Stomach (tissue), 8 donors: ENCODE measurements at regions not wholly inside any gene's neighbourhood (a gene's known extent, or its start where the extent isn't known, plus 50 kb on each side); places are given as distances from the start of the nearest gene placed in this dataset.

Experiments used
- DNase-seq, 2 donors: peaks; one replicate each; pipeline versions ENCODE4 v3.0.0 to v3.0.0-alpha.2; 2013 to 2019
- H3K27ac ChIP-seq, 5 donors: fragments of 200-600 bp in 4 of 5; sonication (generic) in 4 of 5; one replicate each; pipeline ENCODE4 v1.5.1; 2013 to 2019; ENCODE audit warnings: mild to moderate bottlenecking in 1 of 5, moderate library complexity in 1 of 5
- H3K27me3 ChIP-seq, 3 donors: fragments of 200-600 bp; sonication (generic); one replicate each; pipeline ENCODE4 v1.5.1; 2017 to 2019; ENCODE audit warnings: mixed run types in 1 of 3
- H3K36me3 ChIP-seq, 4 donors: fragments of 200-600 bp; sonication (generic); 1 replicate in 3 of 4; 2 replicates in 1 of 4; pipeline ENCODE4 v1.5.1; 2016 to 2019
- H3K4me1 ChIP-seq, 4 donors: fragments of 200-600 bp; sonication (generic); one replicate each; pipeline ENCODE4 v1.5.1; 2016 to 2019
- H3K4me3 ChIP-seq, 4 donors: fragments of 200-600 bp; sonication (generic) in 3 of 4; one replicate each; pipeline ENCODE4 v1.5.1; 2016 to 2019; ENCODE audit warnings: mild to moderate bottlenecking in 1 of 4
- H3K9me3 ChIP-seq, 4 donors: fragments of 200-600 bp; sonication (generic); one replicate each; pipeline ENCODE4 v1.5.1; 2016 to 2019
- CTCF ChIP-seq, 7 experiments: fragments of 450-650 bp in 4 of 7; fragments of 200-600 bp in 3 of 7; sonication (generic) in 3 of 7; IDR thresholded peaks; one replicate each; pipeline ENCODE4 v1.5.1; 2016 to 2019; ENCODE audit warnings: antibody characterized with exemption in 7 of 7, control low read depth in 2 of 7, mild to moderate bottlenecking in 1 of 7
- EP300 ChIP-seq: sonication (generic); formaldehyde crosslinking; IDR thresholded peaks from one replicate; pipeline ENCODE4 v1.6.1; 2017; ENCODE audit warnings: antibody characterized with exemption
- POLR2A ChIP-seq, 4 donors: fragments of 450-650 bp; IDR thresholded peaks; one replicate each; pipeline ENCODE4 v1.6.1; 2016; ENCODE audit warnings: antibody characterized with exemption in 4 of 4, control low read depth in 2 of 4, mild to moderate bottlenecking in 1 of 4, moderate library complexity in 1 of 4
- POLR2AphosphoS5 ChIP-seq, 3 donors: sonication (generic); formaldehyde crosslinking; IDR thresholded peaks; one replicate each; pipeline ENCODE4 v1.6.1; 2016; ENCODE audit warnings: antibody characterized with exemption in 3 of 3
- WGBS, 5 donors: extraction: QIAGEN DNeasy Blood & Tissue Kit in 3 of 5; methylation state at CpG; one replicate each; pipeline versions ENCODE4 v1.1.5 to v1.1.7; 2013 to 2018; 5-methylcytosine and 5-hydroxymethylcytosine counted together
- intact Hi-C: fragments of 100-400 bp; cut with DNase I; formaldehyde crosslinking; loops from one replicate; pipeline ENCODE4 v1.15.1; 2023; ENCODE audit warnings: low total_unique reads
- donor health status: healthy with polysubstance abuse.
- donor health status: Bipolar disorder and iron deficiency.
- donor health status: healthy.

GRCh38 chr12:91401190-91401589 is 218.6 kb upstream of the DCN start:
- intact Hi-C loops, result no loop called here
- Histone ChIP-seq H3K4me1 (no peaks in the 10 kb centered on the region), H3K27ac (no peak overlapping the region), H3K9me3 (no peaks in the 10 kb centered on the region), H3K27me3 (no peaks in the 10 kb centered on the region), H3K4me3 (no peak overlapping the region), H3K36me3 (no peaks in the 10 kb centered on the region)
- no peak for DNase-seq
- TF ChIP-seq EP300 (no peak), POLR2A (IDR thresholded peaks at IDR 0.05) (no peak), CTCF (IDR thresholded peaks at IDR 0.05) (no peak), POLR2AphosphoS5 (IDR thresholded peaks at IDR 0.05) (no peak)

GRCh38 chr12:91400271-91400670 is 217.7 kb upstream of the DCN start:
- H3K4me3 ChIP-seq, result no peak overlapping the region
- 52 to 64% (median 59%) methylated on average over 4 of the region's 4 CpGs for WGBS, 5 donors
- TF ChIP-seq POLR2A (IDR thresholded peaks at IDR 0.05) (no peak), POLR2AphosphoS5 (IDR thresholded peaks at IDR 0.05) (no peak)
- no peaks in the 10 kb centered on the region for H3K4me1 ChIP-seq
- H3K27ac ChIP-seq, result no peak overlapping the region
- no peaks in the 10 kb centered on the region for H3K9me3 ChIP-seq
- intact Hi-C loops, result no loop called here
- DNase-seq, result no peak
- H3K27me3 ChIP-seq, result no peaks in the 10 kb centered on the region
- no peaks in the 10 kb centered on the region for H3K36me3 ChIP-seq

GRCh38 chr12:91397866-91398532 is 215.4 kb upstream of the DCN start:
- H3K36me3 ChIP-seq, result no peaks in the 10 kb centered on the region
- intact Hi-C loops, result no loop called here
- TF ChIP-seq CTCF (IDR thresholded peaks at IDR 0.05) (no peak), POLR2A (IDR thresholded peaks at IDR 0.05) (no peak), POLR2AphosphoS5 (IDR thresholded peaks at IDR 0.05) (no peak), EP300 (no peak)
- 90 to 95% (median 93%) methylated on average over 4 of the region's 4 CpGs for WGBS, 5 donors
- no peak overlapping the region for H3K4me3 ChIP-seq
- H3K4me1 ChIP-seq, result no peaks in the 10 kb centered on the region
- H3K9me3 ChIP-seq, result no peaks in the 10 kb centered on the region
- H3K27me3 ChIP-seq, result no peaks in the 10 kb centered on the region
- H3K27ac ChIP-seq, result no peak overlapping the region
- no peak for DNase-seq

- DNase-seq, result no peak
- Histone ChIP-seq H3K4me3 (no peak overlapping the region), H3K36me3 (no peaks in the 10 kb centered on the region), H3K27ac (no peak overlapping the region), H3K9me3 (peaks cover 0 to 8% (median 0%) of the 10 kb centered on the region in 4 donors), H3K4me1 (no peaks in the 10 kb centered on the region), H3K27me3 (no peaks in the 10 kb centered on the region)
- TF ChIP-seq POLR2A (IDR thresholded peaks at IDR 0.05) (no peak), CTCF (IDR thresholded peaks at IDR 0.05) (no peak), POLR2AphosphoS5 (IDR thresholded peaks at IDR 0.05) (no peak), EP300 (no peak)
- intact Hi-C loops, result no loop called here
These were observed 213.7 kb upstream of the DCN start for GRCh38 chr12:91396293-91396692.

GRCh38 chr12:91395628-91396135 is 213.1 kb upstream of the DCN start:
- Histone ChIP-seq H3K4me3 (no peak overlapping the region), H3K4me1 (no peaks in the 10 kb centered on the region), H3K27me3 (no peaks in the 10 kb centered on the region), H3K36me3 (no peaks in the 10 kb centered on the region), H3K9me3 (peaks cover 0 to 8% (median 0%) of the 10 kb centered on the region in 4 donors), H3K27ac (no peak overlapping the region)
- no peak for TF ChIP-seq POLR2AphosphoS5 (IDR thresholded peaks at IDR 0.05)
- TF ChIP-seq CTCF (IDR thresholded peaks at IDR 0.05), result no peak
- TF ChIP-seq POLR2A (IDR thresholded peaks at IDR 0.05), result no peak
- TF ChIP-seq EP300, result no peak
- no peak for DNase-seq
- intact Hi-C loops, result no loop called here
- WGBS, 5 donors, result 70 to 93% (median 75%) methylated on average over 4 to 5 of the region's 5 CpGs
